Peyer's patch (tissue), 4 donors: ENCODE measurements at regions not wholly inside any gene's neighbourhood (a gene's known extent, or its start where the extent isn't known, plus 50 kb on each side); places are given as distances from the start of the nearest gene placed in this dataset.

Source experiments
- CTCF ChIP-seq, 6 experiments: fragments of 450-650 bp in 4 of 6; fragments of 200-600 bp in 2 of 6; sonication (generic) in 1 of 6; IDR thresholded peaks; one replicate each; pipeline ENCODE4 v1.5.1; 2017 to 2019; ENCODE audit warnings: antibody characterized with exemption in 6 of 6, mild to moderate bottlenecking in 3 of 6, moderate library complexity in 1 of 6
- POLR2A ChIP-seq, 2 donors: fragments of 450-650 bp; IDR thresholded peaks; one replicate each; pipeline ENCODE4 v1.5.1; 2017; ENCODE audit warnings: antibody characterized with exemption in 2 of 2, mild to moderate bottlenecking in 2 of 2, moderate library complexity in 2 of 2

DNA sequence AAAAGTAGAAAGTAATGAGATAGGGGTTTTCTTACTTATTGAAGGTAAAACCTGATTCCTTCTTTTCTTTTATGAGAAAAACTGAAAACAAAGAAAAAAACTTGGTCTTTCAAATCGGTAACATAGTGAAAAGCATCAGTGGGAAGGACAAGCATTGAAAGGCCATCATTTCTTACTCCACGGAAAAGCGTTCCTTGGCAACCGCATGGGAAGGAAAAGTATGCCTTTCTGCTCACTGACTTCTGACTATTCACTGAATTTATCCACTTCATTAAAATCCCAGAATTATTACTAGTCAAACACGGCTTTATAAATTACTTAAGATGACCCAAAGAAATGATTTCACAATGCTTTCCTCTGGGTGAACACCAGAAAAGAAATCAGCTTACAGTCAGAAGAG, 646.7 kb downstream of the TLL1 start:
- no peak for TF ChIP-seq CTCF (IDR thresholded peaks at IDR 0.05)
- no peak for TF ChIP-seq POLR2A (IDR thresholded peaks at IDR 0.05)
